Activated CD4-positive, alpha-beta memory T cell treated with anti-CD3 and anti-CD28 coated beads, Interleukin-2, amount 10 ng/mL, durations not matched to agents 7 days and 5 days (primary cell): ENCODE measurements at regions not wholly inside any gene's neighbourhood (a gene's known extent, or its start where the extent isn't known, plus 50 kb on each side); places are given as distances from the start of the nearest gene placed in this dataset.
"Not testable (repeated sequence)": the region's sequence is repeated elsewhere in the genome, so short reads cannot be mapped to it uniquely, and the experiment has no call there.

Experiments used
- CTCF ChIA-PET: fragments of 350-600 bp; sonication (Branson Sonifier 250); formaldehyde crosslinking; loops from one replicate; lab custom pipeline; 2021; ENCODE audit warnings: antibody characterized with exemption, inconsistent platforms; lab: Charles Lee
- POLR2A ChIA-PET: fragments of 350-600 bp; sonication (Branson Sonifier 250); formaldehyde crosslinking; loops from one replicate; lab custom pipeline; 2021; ENCODE audit warnings: antibody characterized with exemption; lab: Charles Lee
- DNase-seq: peaks from one replicate; pipeline ENCODE4 v3.0.0-alpha.2; 2020
- H3K27ac Mint-ChIP-seq: one replicate; pipeline ENCODE4 v1.8.0; 2021; ENCODE audit warnings: mild to moderate bottlenecking, mixed read lengths
- H3K27me3 Mint-ChIP-seq: one replicate; pipeline ENCODE4 v1.8.0; 2021; ENCODE audit warnings: mixed read lengths
- H3K36me3 Mint-ChIP-seq: one replicate; pipeline ENCODE4 v1.8.0; 2021; ENCODE audit warnings: low read depth, mixed read lengths
- H3K4me1 Mint-ChIP-seq: one replicate; pipeline ENCODE4 v1.8.0; 2021; ENCODE audit warnings: mixed read lengths
- H3K4me3 Mint-ChIP-seq: one replicate; pipeline ENCODE4 v1.8.0; 2021; ENCODE audit warnings: mild to moderate bottlenecking, mixed read lengths
- H3K9me3 Mint-ChIP-seq: one replicate; pipeline ENCODE4 v1.8.0; 2021; ENCODE audit warnings: mixed read lengths

DNA sequence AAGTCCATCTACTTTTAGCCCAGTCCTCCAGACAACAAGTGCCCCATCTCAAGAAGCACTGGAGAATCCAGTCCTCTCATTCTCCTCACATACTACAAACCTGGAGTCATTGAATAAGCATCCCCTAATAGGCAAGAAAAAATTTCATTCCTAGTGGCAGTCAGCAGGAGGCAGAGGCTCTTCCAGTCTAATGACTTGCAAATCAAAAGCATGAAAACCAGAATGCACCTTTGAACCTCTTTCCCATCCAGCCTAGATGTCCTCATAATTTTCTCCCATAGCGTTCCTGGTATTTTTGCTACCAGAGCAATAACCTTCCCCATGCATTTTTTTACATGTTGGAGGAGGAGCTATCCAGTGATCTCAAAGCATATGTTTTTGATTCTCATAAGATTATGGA is 252.6 kb downstream of the TTC32 start:
- Mint-ChIP-seq H3K4me1 (no peaks in the 10 kb centered on the region), H3K36me3 (no peaks in the 10 kb centered on the region), H3K27ac (no peak overlapping the region), H3K9me3 (no peaks in the 10 kb centered on the region), H3K27me3 (peaks cover 5% of the 10 kb centered on the region), H3K4me3 (no peak overlapping the region)
- ChIA-PET CTCF (no interaction called here), POLR2A (no interaction called here)
- no peak for DNase-seq

DNA sequence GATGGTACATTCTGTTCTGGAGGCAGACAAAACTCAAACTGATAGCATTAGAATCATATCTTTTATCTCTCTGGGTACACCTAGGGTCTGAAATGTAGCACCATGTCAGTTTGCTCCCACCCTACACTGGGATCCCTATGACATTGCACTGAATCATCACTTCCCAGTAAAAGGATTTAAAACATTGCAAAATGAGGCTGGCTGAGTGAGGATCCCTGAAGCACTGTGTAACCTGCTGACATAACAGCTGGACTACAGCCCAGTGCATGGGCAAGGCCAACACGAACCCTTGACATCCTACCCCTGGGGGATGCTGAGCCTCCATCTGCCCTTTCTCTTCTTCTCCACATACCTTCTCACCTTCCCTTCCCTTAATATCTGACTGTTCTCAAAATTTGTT is 253.2 kb downstream of the TTC32 start:
- H3K9me3 Mint-ChIP-seq: no peaks in the 10 kb centered on the region
- no peak for DNase-seq
- H3K4me3 Mint-ChIP-seq: no peak overlapping the region
- peaks cover 5% of the 10 kb centered on the region for H3K27me3 Mint-ChIP-seq
- H3K27ac Mint-ChIP-seq: no peak overlapping the region
- H3K36me3 Mint-ChIP-seq: no peaks in the 10 kb centered on the region
- ChIA-PET CTCF (no interaction called here), POLR2A (no interaction called here)
- no peaks in the 10 kb centered on the region for H3K4me1 Mint-ChIP-seq

DNA sequence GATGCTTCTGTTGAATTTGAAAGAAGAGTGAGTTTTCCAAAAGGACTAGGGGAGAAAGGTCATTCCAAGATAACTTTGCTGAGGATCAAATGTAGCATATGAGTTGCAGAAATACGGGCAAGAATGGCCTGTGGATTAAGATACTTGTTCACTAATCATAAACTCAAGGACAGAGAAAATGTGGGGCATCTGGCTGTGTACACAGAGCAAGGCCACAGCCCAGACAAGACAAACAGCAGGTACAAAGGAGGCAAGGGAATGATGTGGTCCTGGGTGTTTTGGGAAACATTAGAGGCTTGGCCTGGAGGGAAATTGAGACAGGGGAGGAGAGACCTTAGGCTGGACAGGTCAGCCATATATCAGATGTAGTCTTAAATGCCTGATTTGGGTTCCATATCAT is 254.8 kb downstream of the TTC32 start:
- Mint-ChIP-seq H3K9me3 (no peaks in the 10 kb centered on the region), H3K27ac (no peak overlapping the region), H3K4me1 (no peaks in the 10 kb centered on the region), H3K4me3 (no peak overlapping the region), H3K27me3 (peaks cover 5% of the 10 kb centered on the region), H3K36me3 (no peaks in the 10 kb centered on the region)
- DNase-seq: no peak
- ChIA-PET CTCF (no interaction called here), POLR2A (no interaction called here)

DNA sequence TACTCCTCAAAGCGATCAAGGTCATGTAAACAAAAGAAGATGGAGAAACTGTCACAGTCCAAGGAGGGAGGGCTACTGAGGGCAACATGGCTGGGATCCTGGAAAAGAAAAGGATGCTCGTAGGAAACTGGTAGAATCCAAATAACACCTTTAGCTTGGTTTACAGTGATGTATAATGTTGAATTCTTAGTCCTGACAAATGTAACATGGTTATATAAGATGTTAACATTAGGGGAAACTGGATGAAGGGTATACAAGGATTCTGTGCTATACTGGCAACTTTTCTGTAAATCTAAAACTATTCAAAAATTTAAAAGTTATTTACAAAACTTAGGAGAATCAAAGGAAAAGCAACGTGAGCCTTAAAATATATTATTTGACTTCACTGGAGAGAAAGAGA is 257.0 kb downstream of the TTC32 start:
- Mint-ChIP-seq H3K36me3 (no peaks in the 10 kb centered on the region), H3K27me3 (peaks cover 5% of the 10 kb centered on the region), H3K27ac (no peak overlapping the region), H3K9me3 (no peaks in the 10 kb centered on the region), H3K4me3 (no peak overlapping the region), H3K4me1 (no peaks in the 10 kb centered on the region)
- ChIA-PET CTCF (no interaction called here), POLR2A (no interaction called here)
- no peak for DNase-seq

DNA sequence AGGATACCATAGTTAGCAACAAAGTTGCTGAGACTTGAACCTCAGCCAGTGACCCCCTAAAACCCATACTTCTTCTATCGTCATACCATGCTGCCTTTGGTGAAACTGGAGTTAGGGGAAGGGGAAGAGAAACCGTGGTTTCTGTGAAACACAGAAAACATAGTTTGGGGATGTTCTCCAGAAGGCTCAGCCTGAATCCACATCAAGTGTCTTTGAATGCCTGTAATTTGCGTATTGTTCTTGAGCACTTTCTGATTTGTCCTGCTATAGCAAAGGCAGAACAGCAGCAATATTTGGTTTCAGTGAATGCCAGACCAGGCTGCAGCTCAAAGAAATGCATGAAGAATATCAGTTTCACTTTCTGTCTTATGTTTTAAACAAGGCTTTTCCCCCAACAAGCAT is 258.7 kb downstream of the TTC32 start:
- Mint-ChIP-seq H3K36me3 (no peaks in the 10 kb centered on the region), H3K27me3 (peaks cover 5% of the 10 kb centered on the region), H3K4me3 (no peak overlapping the region), H3K4me1 (no peaks in the 10 kb centered on the region), H3K9me3 (no peaks in the 10 kb centered on the region), H3K27ac (no peak overlapping the region)
- DNase-seq: no peak
- CTCF ChIA-PET: interaction anchor here (1.4 kb wide), 1 partner anchor 10 kb away, joined by 3 read pairs; no protein-coding TSS in a partner anchor
- POLR2A ChIA-PET: no interaction called here

DNA sequence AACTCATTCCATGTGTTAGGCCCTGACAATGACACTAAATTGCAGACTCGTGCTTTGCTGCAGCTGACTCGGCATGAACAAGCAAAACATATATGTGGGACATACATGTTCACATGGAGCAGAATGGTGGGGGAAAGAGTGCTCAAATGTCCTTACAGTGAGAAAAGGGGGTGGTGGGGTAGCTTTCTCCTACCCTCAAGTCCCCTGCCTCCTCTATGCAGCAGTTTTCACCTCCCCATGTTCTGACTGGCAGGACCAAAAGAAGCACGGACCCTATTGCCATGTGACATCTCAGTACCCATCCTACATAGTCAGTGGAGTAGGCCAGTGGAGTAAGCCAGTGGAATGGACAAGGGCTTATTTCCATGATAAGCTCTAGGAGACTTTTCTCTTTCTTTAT is 259.3 kb downstream of the TTC32 start:
- Mint-ChIP-seq H3K27me3 (peaks cover 5% of the 10 kb centered on the region), H3K27ac (no peak overlapping the region), H3K4me3 (no peak overlapping the region), H3K9me3 (no peaks in the 10 kb centered on the region), H3K4me1 (no peaks in the 10 kb centered on the region), H3K36me3 (no peaks in the 10 kb centered on the region)
- DNase-seq: no peak
- ChIA-PET POLR2A (no interaction called here), CTCF (interaction anchor here (1.4 kb wide), 1 partner anchor 11 kb away, joined by 3 read pairs; no protein-coding TSS in a partner anchor)

DNA sequence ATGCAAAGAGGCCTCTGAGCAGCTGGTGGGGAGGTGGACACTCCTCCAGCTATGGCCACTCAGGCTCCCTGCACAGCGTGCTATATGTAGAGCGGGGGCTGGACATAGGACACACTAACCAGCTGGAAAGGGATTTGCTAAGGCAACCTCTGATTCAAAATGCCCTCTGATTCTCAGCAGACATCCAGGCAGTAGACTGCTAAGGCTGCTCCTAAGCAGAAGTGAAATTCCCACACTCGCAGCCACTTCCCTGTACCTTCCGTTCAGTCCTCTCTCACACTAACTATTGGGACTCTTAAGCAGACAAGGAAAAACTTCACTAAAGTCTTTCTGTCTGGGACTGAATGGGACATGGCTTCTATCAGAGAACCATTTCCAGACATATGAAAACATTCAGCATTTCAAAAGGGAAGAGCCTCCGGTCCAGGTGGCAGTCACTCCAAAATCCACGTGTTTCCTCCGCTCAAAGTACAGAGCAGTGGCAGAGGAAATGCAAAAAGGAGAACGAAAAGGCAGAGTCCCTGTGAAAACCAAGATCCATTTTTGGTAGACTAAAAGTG is 265.8 kb downstream of the TTC32 start:
- Mint-ChIP-seq H3K4me1 (no peaks in the 10 kb centered on the region), H3K9me3 (no peaks in the 10 kb centered on the region), H3K36me3 (no peaks in the 10 kb centered on the region), H3K27ac (no peak overlapping the region), H3K27me3 (no peaks in the 10 kb centered on the region), H3K4me3 (no peak overlapping the region)
- no peak for DNase-seq
- ChIA-PET CTCF (no interaction called here), POLR2A (no interaction called here)

DNA sequence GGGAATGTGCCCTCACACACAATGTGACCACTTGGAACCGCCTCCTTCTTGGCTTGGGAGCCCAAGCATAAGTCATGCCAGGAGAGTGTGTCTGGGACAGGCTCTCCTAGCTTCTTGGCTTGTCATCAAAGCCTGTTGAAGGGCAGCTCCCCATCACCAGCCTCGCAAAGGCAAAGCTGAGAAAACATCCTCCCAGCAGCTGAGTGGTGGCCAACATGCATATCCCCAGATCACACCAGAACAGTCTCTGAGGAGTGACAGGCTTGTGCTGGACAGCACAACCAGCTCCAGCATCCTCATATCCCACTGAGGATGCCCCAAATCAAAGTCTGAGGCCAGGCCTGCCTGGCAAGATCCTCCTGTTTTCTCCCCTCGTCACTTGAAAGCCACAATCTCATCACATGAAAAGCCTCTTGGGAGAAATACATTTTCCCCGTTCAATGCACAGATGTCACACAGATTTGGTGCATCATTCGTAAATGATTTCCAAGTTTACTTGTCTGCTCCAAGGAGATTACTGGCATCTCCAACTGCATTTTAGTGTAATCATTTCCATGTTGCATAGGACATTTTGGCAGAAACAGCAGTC is 269.3 kb downstream of the TTC32 start:
- Mint-ChIP-seq H3K9me3 (no peaks in the 10 kb centered on the region), H3K4me1 (no peaks in the 10 kb centered on the region), H3K4me3 (no peak overlapping the region), H3K27me3 (no peaks in the 10 kb centered on the region), H3K36me3 (no peaks in the 10 kb centered on the region), H3K27ac (no peak overlapping the region)
- ChIA-PET POLR2A (no interaction called here), CTCF (no interaction called here)
- no peak for DNase-seq

DNA sequence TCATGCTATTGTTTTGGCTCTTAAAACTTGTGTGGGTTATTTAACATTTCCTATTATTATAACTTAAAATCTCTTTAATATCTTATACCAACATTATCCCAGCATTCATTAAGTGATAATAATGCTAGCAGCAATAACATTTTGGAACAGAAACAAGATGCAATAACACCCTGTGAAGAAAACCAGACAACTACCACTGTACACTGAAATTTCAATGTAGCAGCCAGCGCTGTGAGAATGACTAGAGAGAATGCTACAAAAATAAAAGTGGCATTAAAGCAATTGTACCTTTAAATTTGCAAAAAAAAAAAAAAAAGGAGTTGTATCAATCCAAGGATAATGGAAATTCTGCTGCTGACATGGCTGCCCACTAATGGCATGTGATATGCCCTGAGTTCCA is 269.9 kb downstream of the TTC32 start:
- Mint-ChIP-seq H3K4me3 (no peak overlapping the region), H3K36me3 (no peaks in the 10 kb centered on the region), H3K9me3 (no peaks in the 10 kb centered on the region), H3K27ac (no peak overlapping the region), H3K27me3 (no peaks in the 10 kb centered on the region), H3K4me1 (no peaks in the 10 kb centered on the region)
- ChIA-PET CTCF (no interaction called here), POLR2A (no interaction called here)
- no peak for DNase-seq

DNA sequence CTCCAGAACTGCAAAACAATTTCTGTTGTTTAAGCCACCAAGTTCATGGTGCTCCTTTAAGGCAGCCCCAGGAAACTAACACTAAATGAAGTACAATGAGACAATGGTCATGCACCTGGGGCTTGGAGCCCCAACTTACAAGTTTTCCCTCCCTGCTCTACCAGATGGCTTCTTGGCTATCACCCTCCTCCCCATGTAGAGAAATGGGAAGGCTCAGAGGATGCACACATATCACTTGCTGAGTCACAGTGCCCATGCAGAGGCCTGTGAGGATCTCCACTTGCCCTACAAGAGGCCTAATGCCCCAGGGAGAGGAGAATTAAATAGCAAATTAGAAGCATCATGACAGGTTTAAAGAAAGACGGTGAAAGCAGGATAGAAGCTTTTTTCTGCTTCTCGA is 270.9 kb downstream of the TTC32 start:
- no peaks in the 10 kb centered on the region for H3K36me3 Mint-ChIP-seq
- CTCF ChIA-PET: interaction anchor here (0.6 kb wide), 1 partner anchor 17 kb away, joined by 3 read pairs; no protein-coding TSS in a partner anchor

DNA sequence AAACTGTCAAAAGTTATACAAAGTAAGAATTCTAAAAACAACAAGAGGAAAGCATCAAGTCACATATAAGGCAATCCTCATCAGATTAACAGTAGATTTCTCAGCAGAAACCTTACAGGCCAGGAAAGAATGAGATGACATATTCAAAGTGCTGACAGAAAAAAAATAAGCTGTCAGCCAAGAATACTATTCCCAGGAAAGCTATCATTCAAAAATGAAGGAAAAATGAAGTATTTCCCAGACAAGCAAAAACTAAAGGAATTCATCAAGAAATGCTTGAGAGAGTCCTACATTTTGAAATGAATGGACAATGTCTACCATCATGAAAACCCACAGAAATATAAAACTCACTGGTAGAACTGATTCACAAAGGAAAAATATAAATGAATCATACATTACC is 268.9 kb upstream of the OSR1 start:
- H3K4me1 Mint-ChIP-seq: no peaks in the 10 kb centered on the region
- H3K36me3 Mint-ChIP-seq: no peaks in the 10 kb centered on the region
- ChIA-PET POLR2A (no interaction called here), CTCF (no interaction called here)
- no peak overlapping the region for H3K4me3 Mint-ChIP-seq
- peaks cover 3% of the 10 kb centered on the region for H3K9me3 Mint-ChIP-seq
- no peaks in the 10 kb centered on the region for H3K27me3 Mint-ChIP-seq
- DNase-seq: no peak
- no peak overlapping the region for H3K27ac Mint-ChIP-seq

More for the DNA sequence above, 270.9 kb downstream of the TTC32 start:
- H3K4me1 Mint-ChIP-seq: no peaks in the 10 kb centered on the region
- peaks cover 3% of the 10 kb centered on the region for H3K9me3 Mint-ChIP-seq
- POLR2A ChIA-PET: no interaction called here
- no peak for DNase-seq
- H3K27ac Mint-ChIP-seq: no peak overlapping the region
- no peak overlapping the region for H3K4me3 Mint-ChIP-seq
- no peaks in the 10 kb centered on the region for H3K27me3 Mint-ChIP-seq

DNA sequence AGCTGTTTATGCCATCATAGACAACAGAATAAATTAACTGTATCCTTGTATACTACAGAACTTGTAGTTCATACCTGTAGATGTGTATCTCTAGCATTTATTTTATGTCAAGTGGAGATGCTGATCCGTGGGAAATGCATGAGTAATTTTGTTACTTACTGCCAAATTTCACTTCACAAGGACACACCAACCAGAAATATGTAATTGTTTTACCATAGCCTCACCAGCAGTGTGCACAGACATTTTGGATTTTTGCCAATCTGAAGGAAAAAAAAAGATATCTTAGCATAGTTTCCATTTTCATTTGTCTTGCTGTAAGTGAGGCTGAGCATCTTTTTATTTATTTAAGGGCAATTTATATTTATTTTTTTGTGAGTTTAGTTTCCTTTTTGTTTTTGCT is 265.1 kb upstream of the OSR1 start:
- Mint-ChIP-seq H3K27me3 (no peaks in the 10 kb centered on the region), H3K9me3 (peaks cover 3% of the 10 kb centered on the region), H3K4me1 (no peaks in the 10 kb centered on the region), H3K4me3 (no peak overlapping the region), H3K27ac (no peak overlapping the region), H3K36me3 (no peaks in the 10 kb centered on the region)
- DNase-seq: no peak
- ChIA-PET CTCF (no interaction called here), POLR2A (no interaction called here)

DNA sequence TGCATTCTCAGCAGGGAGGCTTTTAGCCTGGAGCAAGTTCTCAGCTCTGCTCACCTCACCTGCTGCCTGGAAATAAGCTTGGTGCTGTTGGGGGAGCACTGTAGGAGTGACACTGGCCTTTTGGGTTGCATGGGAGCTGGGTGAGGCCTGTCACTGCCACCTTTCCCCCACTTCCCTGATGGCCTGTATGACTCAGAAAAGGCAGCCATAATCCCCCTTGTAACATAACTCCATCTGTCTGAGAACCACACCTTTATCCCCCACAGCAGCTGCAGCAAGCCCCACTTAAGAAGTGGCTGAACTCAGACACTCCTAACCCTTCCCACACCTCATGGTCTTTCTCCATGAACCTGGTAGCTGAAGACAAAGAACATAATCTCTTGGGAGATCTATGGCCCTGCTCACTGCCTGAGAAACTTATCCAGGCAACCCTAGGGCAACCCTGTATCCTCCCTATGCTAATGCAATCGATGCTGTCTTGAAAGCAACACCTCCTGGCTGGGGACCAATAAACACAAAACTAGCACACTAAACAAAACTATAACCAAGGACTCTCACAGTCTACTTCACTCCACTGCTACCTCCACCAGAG is 258.9 kb upstream of the OSR1 start:
- no peak for DNase-seq
- Mint-ChIP-seq H3K4me3 (no peak overlapping the region), H3K9me3 (peaks cover 17% of the 10 kb centered on the region), H3K36me3 (peaks cover 3% of the 10 kb centered on the region), H3K27ac (no peak overlapping the region), H3K4me1 (no peaks in the 10 kb centered on the region), H3K27me3 (no peaks in the 10 kb centered on the region)
- ChIA-PET CTCF (no interaction called here), POLR2A (no interaction called here)

DNA sequence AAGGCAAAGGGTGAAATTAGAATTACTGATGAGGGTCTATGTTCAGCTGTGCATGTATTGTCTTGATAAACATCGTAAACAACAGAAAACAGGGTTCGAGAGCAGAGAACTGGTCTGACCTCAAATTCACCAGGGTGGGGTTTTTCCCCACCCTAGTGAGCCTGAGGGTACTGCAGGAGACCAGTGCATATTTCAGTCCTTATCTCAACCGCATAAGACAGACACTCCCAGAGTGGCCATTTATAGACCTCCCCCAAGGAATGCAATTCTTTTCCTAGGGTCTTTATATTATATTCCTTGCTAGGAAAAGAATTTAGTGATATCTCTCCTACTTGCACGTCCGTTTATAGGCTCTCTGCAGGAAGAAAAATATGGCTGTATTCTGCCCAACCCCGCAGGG is 257.0 kb upstream of the OSR1 start:
- POLR2A ChIA-PET, H3K36me3 Mint-ChIP-seq, H3K27me3 Mint-ChIP-seq, DNase-seq, H3K27ac Mint-ChIP-seq, CTCF ChIA-PET, H3K4me3 Mint-ChIP-seq, H3K4me1 Mint-ChIP-seq: not testable (repeated sequence)
- peaks cover 17% of the 10 kb centered on the region for H3K9me3 Mint-ChIP-seq
